GM18502 (cell line): ENCODE measurements at regions not wholly inside any gene's neighbourhood (a gene's known extent, or its start where the extent isn't known, plus 50 kb on each side); places are given as distances from the start of the nearest gene placed in this dataset.

Experiments
- ATAC-seq: cut with Tn5 transposase; IDR thresholded peaks from one replicate; pipeline ENCODE4 v1.9.1; 2021; ENCODE audit warnings: mild to moderate bottlenecking; ENCODE audit not compliant: unreplicated experiment, poor library complexity

DNA sequence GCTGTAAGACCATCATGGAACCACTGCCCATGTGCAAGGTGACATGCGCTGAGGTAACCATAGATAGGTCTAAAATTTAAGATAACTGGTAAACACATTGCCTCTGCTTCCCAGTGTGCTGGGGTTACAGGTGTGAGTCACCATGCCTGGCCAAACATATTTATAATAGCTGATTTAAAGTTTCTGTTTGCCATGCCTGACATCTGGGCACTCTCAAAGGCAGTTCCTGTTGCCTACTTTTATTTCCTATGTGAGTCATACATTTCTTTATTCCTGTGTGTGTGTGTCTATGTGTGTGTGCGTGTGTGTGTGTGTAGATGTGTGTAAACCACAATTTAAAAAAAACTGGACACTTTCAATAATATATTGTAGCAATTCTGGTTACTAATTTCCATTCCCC is 415.2 kb upstream of the NETO1 start:
- no peak for ATAC-seq

DNA sequence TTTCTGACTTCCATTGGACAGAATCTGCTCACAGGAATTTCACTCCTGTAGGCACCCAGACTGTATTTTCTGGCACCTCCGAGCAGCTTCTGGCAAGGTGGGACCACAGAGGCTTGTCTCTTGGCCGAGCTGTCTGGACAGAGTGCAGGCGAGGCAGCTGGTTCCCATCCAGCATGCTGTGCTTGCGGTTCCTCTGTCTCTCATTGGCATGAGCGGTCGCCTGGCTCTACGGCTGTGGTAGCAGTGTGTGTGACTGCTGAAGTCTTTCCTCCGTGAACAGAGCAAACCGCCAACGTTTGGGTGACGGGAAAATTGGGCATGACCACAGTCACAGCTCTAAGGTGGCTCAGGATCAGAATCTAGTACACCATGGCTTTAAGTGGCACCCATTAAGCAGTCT is 411.7 kb upstream of the NETO1 start:
- no peak for ATAC-seq

GRCh38 chr18:73274812-73275621 is 407.2 kb upstream of the NETO1 start:
- ATAC-seq = no peak

DNA sequence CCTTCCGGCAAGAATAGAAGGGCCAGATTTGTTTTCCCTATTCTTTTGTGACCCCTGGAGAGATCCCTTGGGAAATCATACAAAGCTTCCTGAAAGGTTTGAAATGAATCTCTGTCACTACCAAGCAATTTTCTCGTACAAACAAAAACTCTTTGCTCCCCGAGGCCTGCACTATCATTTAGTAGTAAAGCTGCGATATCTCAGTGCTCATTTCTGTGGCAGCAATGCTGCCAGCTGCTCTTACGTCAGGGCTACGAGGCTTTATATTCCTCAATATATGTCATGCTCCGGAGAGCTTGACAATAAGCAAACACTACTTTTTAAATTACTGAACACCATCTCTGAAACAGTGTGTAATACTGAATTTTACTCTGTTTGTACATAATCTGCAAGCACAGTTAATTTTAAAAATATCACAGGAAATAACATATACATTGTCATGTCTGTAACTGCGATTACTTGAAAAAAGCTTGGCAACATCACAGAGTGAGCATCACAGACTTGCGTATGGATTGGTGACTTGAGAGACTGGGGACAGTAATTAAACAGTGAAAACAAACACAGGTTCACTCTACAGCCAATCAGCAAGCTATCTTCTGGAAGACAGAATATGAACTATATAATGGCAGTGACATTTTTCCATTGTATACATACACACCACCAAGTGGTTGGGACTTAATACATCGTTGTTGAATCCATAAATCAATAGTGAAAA is 403.3 kb upstream of the NETO1 start:
- no peak for ATAC-seq

DNA sequence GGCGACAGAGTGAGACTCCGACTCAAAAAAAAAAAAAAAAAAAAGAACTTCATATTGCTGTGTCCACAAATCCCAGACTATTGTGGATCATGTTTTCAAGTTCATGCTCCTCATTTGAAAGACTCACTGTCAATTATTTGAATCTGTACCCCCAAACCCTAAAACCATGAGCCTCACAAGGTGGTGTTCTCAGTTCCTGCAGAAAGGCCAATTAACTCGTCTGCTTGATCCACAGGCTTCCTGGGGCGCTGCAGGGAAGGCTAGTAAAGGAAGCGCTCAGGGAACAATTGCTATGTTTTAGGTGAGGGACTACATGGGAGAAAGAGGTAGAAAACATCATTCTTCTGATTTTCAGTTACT is 396.8 kb upstream of the NETO1 start:
- ATAC-seq = no peak

- no peak for ATAC-seq
Measured at GRCh38 chr18:73261923-73262322, 394.1 kb upstream of the NETO1 start.

DNA sequence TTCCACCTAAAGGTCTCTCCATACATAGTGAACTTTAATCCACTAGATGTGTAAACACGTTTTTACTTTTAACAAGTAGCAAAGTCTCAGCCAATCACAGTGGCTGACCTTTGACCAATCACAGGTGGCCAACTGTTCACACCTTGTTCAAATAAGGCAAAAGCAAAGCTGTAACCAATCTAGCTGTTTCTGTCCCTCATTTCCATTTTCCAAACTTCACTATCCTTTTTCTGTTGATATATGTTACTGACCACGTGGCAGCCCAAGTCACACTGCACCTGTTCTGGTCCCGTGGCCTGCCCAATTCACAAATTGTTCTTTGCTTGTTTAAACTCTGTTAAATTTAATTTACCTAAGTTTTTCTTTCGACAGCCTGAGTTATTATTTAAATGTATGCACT is 393.5 kb upstream of the NETO1 start:
- ATAC-seq = no peak

- no peak for ATAC-seq
Measured at GRCh38 chr18:73258375-73259087, 390.7 kb upstream of the NETO1 start.

- ATAC-seq = no peak
Measured at GRCh38 chr18:73254564-73254963, 386.8 kb upstream of the NETO1 start.

DNA sequence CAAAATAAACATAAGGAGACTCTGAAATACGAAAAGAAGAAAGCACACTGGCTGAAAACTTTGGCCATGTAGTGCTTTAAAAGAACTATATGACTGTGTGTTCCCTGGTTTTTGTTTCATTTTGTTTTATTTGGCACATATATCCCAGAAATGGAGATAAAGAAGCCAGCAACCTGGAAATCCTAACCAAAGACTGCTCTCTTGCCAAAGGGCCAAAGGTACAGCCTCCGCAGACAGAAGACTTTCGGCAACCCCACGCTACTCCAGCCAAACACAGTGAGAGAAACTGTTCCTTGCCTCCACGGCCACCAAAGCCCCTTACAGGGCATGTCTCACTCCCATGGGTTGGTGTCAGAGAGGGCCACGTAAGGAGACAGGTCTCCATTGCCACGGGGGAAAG is 381.2 kb upstream of the NETO1 start:
- no peak for ATAC-seq

DNA sequence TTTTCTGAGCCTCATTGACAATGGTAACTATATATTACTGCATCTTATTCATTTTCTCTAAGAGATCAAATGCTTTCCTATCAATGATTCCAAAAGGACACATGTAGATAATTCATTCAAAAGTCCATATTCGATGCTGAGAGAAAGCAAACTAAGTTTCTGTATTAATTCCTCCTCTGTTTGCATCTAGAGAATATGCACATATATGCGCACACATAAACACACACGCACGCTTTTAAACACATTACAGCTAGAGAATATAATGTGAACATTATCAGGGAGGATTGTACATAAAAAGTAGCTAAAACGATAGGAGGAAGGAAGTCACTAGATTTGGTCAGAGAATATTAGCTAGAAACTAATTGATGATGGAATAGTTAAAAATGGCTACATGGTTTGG is 379.0 kb upstream of the NETO1 start:
- ATAC-seq = no peak

DNA sequence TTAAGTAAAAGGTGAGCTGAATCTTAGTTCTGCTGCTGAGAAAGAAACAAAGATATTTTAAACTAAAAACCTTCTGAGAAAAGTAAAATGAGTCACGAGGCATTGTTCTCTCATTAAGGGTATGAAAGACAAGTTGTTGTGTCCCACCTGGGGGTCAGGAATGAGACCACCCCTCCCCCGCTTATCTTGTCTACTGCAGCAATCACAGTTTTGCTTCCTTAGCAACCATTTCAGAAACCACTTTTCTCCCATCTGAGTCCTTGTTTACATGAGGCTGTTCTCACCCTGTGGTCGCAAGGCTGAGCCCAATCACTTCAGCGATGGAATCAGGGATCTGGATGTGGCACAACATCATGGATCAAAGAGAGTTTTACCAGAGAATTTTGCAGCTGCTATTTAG is 377.6 kb upstream of the NETO1 start:
- no peak for ATAC-seq

- no peak for ATAC-seq
Measured at GRCh38 chr18:73244401-73244800, 376.6 kb upstream of the NETO1 start.

DNA sequence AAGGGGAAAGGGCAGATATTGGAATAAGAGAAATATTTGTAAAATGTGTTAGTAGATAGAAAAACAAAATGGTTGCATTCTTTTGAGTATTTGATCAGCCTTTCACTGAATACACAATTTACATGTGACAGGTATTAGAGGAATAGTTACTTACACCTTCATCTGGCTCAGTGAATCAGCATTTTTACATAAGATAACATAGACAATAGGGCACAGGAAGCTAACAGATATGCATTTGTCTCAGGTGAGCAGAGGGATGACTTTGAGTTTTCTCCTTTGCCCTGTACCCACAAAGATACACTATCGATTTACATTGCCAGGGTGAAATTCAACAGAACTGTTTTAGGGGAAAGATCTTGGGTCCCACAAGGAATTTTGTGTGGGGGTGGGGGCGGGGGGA is 373.1 kb upstream of the NETO1 start:
- no peak for ATAC-seq

- ATAC-seq = no peak
Measured at GRCh38 chr18:73235921-73236320, 368.1 kb upstream of the NETO1 start.

GRCh38 chr18:73235491-73235890 is 367.7 kb upstream of the NETO1 start:
- ATAC-seq = no peak

DNA sequence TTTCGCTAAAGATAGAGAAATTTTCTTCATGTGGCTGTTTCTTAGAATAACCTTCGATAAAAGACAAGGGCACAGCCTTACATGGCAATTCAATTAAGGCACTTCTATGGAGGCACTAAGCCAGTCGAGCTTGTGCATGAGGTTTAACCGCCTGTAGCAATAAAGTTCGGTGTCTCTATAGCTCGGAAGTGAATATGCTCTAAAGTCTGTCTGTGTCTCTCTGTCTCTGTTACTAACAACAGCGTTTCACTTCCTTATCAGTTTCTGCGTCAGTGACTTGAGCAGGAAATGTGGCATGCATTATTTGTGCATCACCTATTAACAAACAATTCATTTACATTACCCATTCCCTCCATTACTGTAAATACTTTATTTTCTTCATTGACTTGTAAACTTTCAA is 365.1 kb upstream of the NETO1 start:
- no peak for ATAC-seq

DNA sequence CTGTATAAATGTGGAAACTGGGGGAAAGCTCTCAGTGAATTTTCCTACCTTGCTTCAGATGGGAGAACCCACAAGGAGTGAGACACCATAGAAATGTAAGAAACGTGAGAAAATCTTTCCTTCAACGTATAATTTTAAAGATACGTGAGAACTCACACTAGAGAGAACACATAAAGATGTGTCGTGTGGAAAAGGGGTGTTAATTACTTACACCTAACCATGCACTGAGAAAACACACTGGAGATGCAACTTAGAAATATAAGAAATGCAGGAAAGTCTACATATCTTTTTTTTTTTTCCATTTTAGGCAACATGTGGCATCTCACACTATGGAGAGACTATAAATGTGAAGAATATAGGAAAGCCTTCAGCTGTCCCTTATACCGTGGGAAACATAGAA is 352.9 kb upstream of the NETO1 start:
- ATAC-seq = no peak

DNA sequence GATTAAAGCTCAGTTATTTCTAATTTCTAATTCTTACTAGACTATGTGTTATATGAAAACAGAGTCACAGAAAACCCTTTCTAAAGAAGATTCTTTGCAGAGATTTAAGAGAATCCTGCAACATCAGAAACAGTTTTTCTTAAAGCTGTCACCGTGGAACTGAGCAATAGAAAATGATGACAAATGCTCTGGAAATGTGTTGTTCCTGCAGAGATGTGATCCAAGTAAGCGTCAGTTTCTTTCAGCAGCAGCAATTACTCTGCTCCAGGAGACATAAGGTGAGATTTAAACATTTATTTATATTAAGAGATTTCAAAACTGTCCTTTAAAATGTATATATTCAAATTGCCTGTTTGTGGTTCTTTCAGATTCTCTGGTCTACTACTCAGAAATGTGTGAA is 350.5 kb upstream of the NETO1 start:
- ATAC-seq = no peak

GRCh38 chr18:73214970-73215369 is 347.2 kb upstream of the NETO1 start:
- ATAC-seq = no peak

DNA sequence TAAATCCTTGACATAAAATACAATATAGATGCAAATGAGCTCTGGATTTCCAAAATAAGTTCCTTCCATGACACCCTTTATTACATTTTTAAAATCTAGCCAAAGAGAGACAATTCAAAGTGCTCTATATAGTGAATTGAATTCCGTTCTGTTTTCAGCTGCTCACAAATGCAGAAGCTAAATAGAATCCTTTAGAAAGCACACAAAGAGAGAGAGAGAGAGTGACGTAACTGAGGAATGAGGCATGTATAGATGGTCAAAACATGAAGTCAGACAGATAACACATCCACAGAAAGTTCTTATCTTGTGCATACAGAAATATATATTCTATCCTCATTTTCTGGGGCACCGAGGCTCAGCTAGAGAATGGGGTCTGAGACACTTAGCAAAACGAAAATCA is 344.7 kb upstream of the NETO1 start:
- ATAC-seq = no peak
